ENCODE measurements at regions not wholly inside any gene's neighbourhood (a gene's known extent, or its start where the extent isn't known, plus 50 kb on each side); places are given as distances from the start of the nearest gene placed in this dataset.

DNA sequence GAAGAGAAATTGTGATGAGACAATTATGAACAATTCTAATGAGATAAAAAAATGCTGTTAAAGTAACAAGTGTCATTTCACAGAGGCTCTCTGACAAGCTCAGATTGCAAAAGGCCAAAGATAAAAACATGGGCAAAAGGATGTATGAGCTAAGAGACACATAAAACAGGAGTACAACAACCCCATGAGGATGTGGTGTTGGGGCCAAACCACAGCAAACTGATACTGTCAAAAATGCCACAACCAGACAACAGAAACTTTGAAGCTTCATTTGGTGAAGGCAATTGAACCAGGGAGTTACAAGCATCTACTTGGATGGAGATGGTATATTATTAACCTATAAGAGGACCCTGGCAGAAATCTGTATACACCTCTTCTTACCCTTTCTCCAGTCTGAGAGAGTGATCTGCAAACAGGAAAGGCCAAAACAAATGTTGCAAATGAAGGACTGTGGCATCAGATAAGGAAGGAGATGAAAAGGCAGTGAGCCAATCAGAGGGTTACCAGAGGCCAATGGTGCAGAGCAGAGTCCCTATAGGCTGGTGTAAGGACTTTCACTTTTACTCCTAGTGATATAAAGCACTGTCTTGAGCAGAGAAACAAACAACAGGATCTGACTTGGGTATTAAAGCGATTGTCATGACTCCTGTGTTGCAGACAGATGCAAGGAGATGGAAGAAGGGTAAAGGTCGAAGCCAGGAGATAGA, 659.0 kb downstream of the NTRK3 start:
- TF ChIP-seq GATA3 (IDR thresholded peaks at IDR 0.05; ENCODE audit: low read depth, low read length) (no peak), GATA2 (IDR thresholded peaks at IDR 0.05; ENCODE audit: low read depth, low read length) (no peak)

All from SH-SY5Y (cell line).